Testis (tissue), 2 donors: ENCODE measurements at regions not wholly inside any gene's neighbourhood (a gene's known extent, or its start where the extent isn't known, plus 50 kb on each side); places are given as distances from the start of the nearest gene placed in this dataset.

Experiments used
- CTCF ChIP-seq, 3 experiments: fragments of 450-650 bp in 2 of 3; fragments of 200-600 bp in 1 of 3; sonication (generic) in 1 of 3; IDR thresholded peaks; one replicate each; pipeline ENCODE4 v1.5.1; 2016 to 2019; ENCODE audit warnings: antibody characterized with exemption in 3 of 3, mild to moderate bottlenecking in 2 of 3, moderate library complexity in 1 of 3
- POLR2A ChIP-seq: fragments of 450-650 bp; IDR thresholded peaks from one replicate; pipeline ENCODE4 v1.6.1; 2017; ENCODE audit warnings: antibody characterized with exemption, mild to moderate bottlenecking, moderate library complexity

DNA sequence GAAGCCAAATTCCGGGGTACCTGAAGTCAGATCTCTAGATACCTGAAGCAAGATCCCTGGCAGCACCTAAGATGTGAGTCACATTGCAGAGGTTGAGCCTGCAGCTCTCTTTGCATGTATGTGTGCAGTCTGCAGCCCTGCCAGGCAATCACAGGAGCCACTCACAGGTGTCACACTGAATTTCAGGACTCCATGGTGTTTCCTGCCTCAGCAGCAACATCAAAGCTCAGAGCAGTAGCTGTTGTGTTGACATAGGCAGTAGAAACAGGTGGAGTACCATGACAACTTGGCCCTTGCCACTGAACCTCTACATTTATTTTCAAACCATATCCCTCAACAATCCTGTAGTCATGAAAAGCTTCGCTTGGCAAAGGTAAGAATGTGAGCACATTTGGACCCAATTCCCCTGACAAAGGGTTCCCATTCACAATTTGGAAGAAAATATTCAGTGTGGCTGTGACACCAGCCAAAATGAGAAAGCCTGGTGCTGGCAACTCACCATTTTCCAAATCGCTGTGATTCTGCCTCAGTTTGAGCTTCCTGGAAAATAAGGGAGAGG lies 419.8 kb upstream of the NFIA start:
- no peak for TF ChIP-seq CTCF (IDR thresholded peaks at IDR 0.05)
- no peak for TF ChIP-seq POLR2A
